ENCODE measurements at regions not wholly inside any gene's neighbourhood (a gene's known extent, or its start where the extent isn't known, plus 50 kb on each side); places are given as distances from the start of the nearest gene placed in this dataset.
"Not testable (repeated sequence)": the region's sequence is repeated elsewhere in the genome, so short reads cannot be mapped to it uniquely, and the experiment has no call there.

GRCh38 chr7:13108061-13108460, 420.6 kb downstream of the ARL4A start:
- TF ChIP-seq, protein P1, sequence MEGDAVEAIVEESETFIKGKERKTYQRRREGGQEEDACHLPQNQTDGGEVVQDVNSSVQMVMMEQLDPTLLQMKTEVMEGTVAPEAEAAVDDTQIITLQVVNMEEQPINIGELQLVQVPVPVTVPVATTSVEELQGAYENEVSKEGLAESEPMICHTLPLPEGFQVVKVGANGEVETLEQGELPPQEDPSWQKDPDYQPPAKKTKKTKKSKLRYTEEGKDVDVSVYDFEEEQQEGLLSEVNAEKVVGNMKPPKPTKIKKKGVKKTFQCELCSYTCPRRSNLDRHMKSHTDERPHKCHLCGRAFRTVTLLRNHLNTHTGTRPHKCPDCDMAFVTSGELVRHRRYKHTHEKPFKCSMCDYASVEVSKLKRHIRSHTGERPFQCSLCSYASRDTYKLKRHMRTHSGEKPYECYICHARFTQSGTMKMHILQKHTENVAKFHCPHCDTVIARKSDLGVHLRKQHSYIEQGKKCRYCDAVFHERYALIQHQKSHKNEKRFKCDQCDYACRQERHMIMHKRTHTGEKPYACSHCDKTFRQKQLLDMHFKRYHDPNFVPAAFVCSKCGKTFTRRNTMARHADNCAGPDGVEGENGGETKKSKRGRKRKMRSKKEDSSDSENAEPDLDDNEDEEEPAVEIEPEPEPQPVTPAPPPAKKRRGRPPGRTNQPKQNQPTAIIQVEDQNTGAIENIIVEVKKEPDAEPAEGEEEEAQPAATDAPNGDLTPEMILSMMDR (IDR thresholded peaks at IDR 0.05; ENCODE audit: insufficient read depth, low read length, poor library complexity, severe bottlenecking): no peak
- Histone ChIP-seq H3K36me3 (ENCODE audit: control insufficient read depth, insufficient read depth, low read length) (no peaks in the 10 kb centered on the region), H3K4me3 (ENCODE audit: low read depth, low read length) (no peak overlapping the region), H3K27me3 (ENCODE audit: control insufficient read depth, insufficient read depth, low read length) (no peaks in the 10 kb centered on the region)
- no peak for DNase-seq (ENCODE audit: low read depth)

- Histone ChIP-seq H3K4me3 (ENCODE audit: low read depth, low read length) (no peak overlapping the region), H3K36me3 (ENCODE audit: control insufficient read depth, insufficient read depth, low read length) (no peaks in the 10 kb centered on the region), H3K27me3 (ENCODE audit: control insufficient read depth, insufficient read depth, low read length) (no peaks in the 10 kb centered on the region)
- TF ChIP-seq, protein P1 (IDR thresholded peaks at IDR 0.05; ENCODE audit: insufficient read depth, low read length, poor library complexity, severe bottlenecking): no peak
- DNase-seq (ENCODE audit: low read depth): no peak
These were observed 421.8 kb downstream of the ARL4A start for GRCh38 chr7:13109201-13109600.

DNA sequence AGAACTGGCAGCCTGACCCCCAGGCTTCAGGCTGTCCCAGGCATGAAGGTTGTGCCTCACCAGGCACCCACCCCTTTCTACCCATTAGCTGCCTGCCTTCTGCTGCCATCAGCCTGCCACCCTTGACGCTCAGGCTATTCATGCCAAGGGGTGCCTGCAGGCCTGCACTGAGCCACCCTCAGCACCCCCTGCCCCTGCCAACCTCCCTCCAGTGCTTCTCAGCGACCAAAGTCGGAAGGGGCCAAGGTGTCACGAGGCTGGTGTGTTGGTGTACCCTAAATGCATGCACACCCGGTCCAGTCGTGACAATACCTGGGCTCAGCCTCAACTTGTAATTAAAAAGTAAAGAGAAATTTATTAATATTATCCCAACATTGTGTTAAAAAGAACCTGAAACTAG, 422.7 kb downstream of the ARL4A start:
- no peak for DNase-seq (ENCODE audit: low read depth)
- H3K27me3 ChIP-seq (ENCODE audit: control insufficient read depth, insufficient read depth, low read length): no peaks in the 10 kb centered on the region
- TF ChIP-seq, protein P1 (IDR thresholded peaks at IDR 0.05; ENCODE audit: insufficient read depth, low read length, poor library complexity, severe bottlenecking): no peak
- no peak overlapping the region for H3K4me3 ChIP-seq (ENCODE audit: low read depth, low read length)
- H3K36me3 ChIP-seq (ENCODE audit: control insufficient read depth, insufficient read depth, low read length): no peaks in the 10 kb centered on the region

GRCh38 chr7:13111230-13111629, 423.8 kb downstream of the ARL4A start:
- no peaks in the 10 kb centered on the region for H3K36me3 ChIP-seq (ENCODE audit: control insufficient read depth, insufficient read depth, low read length)
- TF ChIP-seq, protein P1 (IDR thresholded peaks at IDR 0.05; ENCODE audit: insufficient read depth, low read length, poor library complexity, severe bottlenecking): no peak
- H3K27me3 ChIP-seq (ENCODE audit: control insufficient read depth, insufficient read depth, low read length): no peaks in the 10 kb centered on the region
- no peak for DNase-seq (ENCODE audit: low read depth)
- no peak overlapping the region for H3K4me3 ChIP-seq (ENCODE audit: low read depth, low read length)

DNA sequence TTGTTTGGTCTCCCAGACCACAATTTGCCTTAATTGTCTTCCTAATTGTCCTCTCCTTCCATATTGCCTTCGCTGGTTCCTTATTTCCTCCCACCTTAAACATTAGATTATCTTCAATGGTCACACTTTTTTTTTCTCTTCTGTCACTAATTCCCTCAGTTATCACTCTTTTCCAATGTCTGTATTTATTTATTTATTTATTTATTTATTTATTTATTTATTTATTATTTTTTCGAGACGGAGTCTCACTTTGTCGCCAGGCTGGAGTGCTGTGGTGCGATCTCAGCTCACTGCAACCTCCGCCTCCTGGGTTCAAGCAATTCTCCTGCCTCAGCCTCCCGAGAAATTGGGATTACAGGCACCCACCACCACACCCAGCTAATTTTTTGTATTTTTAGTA, 426.8 kb downstream of the ARL4A start:
- not testable (repeated sequence) for DNase-seq (ENCODE audit: low read depth); H3K27me3 ChIP-seq (ENCODE audit: control insufficient read depth, insufficient read depth, low read length); H3K4me3 ChIP-seq (ENCODE audit: low read depth, low read length); H3K36me3 ChIP-seq (ENCODE audit: control insufficient read depth, insufficient read depth, low read length)

- TF ChIP-seq, protein P1 (IDR thresholded peaks at IDR 0.05; ENCODE audit: insufficient read depth, low read length, poor library complexity, severe bottlenecking): no peak
- H3K4me3 ChIP-seq (ENCODE audit: low read depth, low read length): no peak overlapping the region
- no peaks in the 10 kb centered on the region for H3K36me3 ChIP-seq (ENCODE audit: control insufficient read depth, insufficient read depth, low read length)
- no peaks in the 10 kb centered on the region for H3K27me3 ChIP-seq (ENCODE audit: control insufficient read depth, insufficient read depth, low read length)
- DNase-seq (ENCODE audit: low read depth): no peak
These were observed 427.8 kb downstream of the ARL4A start for GRCh38 chr7:13115157-13115772.
